ENCODE measurements at regions not wholly inside any gene's neighbourhood (a gene's known extent, or its start where the extent isn't known, plus 50 kb on each side); places are given as distances from the start of the nearest gene placed in this dataset.
"Not testable (repeated sequence)": the region's sequence is repeated elsewhere in the genome, so short reads cannot be mapped to it uniquely, and the experiment has no call there.

DNA sequence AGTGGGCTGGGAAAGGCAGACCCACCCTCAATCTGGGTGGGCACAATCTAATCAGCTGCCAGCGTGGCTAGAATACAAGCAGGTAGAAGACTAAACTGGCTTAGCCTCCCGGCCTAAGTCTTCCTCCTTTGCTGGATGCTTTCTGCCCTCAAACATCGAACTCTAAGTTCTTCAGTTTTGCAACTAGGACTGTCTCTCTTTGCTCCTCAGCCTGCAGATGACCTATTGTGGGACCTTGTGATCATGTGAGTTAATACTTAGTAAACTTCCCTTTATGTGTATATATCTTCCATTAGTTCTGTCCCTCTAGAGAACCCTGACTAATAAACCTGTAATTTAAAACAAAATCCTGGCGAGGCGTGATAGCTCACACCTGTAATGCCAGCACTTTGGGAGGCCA lies 51.8 kb upstream of the SLC39A8 start:
- H3K4me3 ChIP-seq (ENCODE audit: low read depth, low read length): not testable (repeated sequence)

DNA sequence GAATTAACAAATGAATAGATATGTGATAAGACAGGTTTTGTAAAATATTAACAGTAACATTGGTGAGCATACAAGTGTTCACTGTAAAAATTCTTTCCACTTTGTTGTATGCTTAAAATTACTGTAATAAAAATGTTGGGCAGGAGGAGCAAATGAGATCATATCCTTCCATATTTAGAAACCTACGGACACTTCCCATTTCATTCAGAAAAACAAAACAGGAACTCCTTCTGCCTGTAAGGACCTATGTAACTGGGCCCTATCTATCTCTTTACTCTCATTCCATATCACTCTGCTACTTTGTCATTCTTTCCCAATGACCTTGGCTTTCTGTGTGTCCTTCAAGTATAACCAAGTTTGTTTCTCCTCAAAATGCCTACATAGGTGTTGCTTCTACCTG lies 53.7 kb upstream of the SLC39A8 start:
- no peak overlapping the region for H3K4me3 ChIP-seq (ENCODE audit: low read depth, low read length)

DNA sequence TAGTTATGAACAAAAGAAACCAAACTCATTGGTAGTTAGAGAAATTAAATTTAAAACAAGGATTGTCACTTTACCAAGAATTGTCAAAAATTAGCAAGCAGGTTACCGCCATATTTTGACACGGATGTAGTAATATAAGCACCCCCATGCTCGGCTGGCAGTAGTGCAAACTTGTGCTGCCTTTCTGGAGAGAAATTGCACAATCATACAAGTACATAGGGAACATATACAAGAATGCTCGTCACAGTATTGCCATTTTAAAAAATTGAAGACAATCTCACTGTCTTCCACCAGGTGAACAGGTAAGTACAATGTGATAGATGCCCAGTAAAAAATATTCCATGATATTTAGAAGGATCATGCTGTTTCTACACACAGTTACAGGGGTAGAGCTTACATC lies 55.6 kb upstream of the SLC39A8 start:
- H3K4me3 ChIP-seq (ENCODE audit: low read depth, low read length): no peak overlapping the region
- TF ChIP-seq, protein P1, sequence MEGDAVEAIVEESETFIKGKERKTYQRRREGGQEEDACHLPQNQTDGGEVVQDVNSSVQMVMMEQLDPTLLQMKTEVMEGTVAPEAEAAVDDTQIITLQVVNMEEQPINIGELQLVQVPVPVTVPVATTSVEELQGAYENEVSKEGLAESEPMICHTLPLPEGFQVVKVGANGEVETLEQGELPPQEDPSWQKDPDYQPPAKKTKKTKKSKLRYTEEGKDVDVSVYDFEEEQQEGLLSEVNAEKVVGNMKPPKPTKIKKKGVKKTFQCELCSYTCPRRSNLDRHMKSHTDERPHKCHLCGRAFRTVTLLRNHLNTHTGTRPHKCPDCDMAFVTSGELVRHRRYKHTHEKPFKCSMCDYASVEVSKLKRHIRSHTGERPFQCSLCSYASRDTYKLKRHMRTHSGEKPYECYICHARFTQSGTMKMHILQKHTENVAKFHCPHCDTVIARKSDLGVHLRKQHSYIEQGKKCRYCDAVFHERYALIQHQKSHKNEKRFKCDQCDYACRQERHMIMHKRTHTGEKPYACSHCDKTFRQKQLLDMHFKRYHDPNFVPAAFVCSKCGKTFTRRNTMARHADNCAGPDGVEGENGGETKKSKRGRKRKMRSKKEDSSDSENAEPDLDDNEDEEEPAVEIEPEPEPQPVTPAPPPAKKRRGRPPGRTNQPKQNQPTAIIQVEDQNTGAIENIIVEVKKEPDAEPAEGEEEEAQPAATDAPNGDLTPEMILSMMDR (IDR thresholded peaks at IDR 0.05; ENCODE audit: borderline replicate concordance, insufficient read depth, low read depth, low read length): no peak

More for the DNA sequence above, 53.7 kb upstream of the SLC39A8 start:
- TF ChIP-seq, protein P1 (IDR thresholded peaks at IDR 0.05; ENCODE audit: borderline replicate concordance, insufficient read depth, low read depth, low read length): no peak

DNA sequence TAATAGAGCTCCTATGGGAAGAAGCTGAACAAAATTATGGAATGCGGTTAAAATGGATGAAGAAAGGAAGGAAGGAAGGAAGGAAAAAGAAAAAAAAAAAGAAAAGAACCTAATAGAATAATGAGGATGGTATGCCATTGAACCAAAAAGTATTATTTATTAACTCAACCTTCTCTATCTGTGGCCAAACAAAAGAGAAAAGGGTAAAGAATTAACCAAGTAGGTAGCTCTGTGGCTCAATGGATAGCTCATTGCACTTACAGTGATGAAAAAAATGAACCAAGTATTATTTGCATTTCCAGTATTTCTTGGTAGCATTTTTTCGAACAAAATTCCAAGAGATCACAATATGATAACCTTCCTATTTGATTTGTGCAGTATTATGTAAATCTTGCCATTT lies 56.9 kb upstream of the SLC39A8 start:
- H3K4me3 ChIP-seq (ENCODE audit: low read depth, low read length): no peak overlapping the region
- TF ChIP-seq, protein P1 (IDR thresholded peaks at IDR 0.05; ENCODE audit: borderline replicate concordance, insufficient read depth, low read depth, low read length): no peak

DNA sequence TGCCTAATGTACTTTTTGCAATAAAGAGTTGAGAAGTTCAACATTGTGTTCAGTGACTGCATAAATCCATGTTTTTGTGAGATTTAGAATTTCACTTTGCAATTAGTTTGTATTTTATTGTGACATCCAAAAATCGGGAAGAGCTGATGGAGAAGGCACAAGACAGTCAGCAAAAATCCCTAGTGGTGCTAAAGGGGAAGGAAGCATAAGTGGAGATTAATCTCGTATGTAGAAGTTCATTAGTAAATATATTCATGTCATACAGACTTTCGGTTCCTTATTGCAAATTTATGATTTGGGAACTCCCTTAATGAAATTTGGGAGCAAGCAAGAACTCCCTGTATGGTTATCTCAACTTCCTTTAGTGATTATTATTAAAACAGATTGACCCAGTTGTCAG lies 57.8 kb upstream of the SLC39A8 start:
- TF ChIP-seq, protein P1 (IDR thresholded peaks at IDR 0.05; ENCODE audit: borderline replicate concordance, insufficient read depth, low read depth, low read length): no peak
- H3K4me3 ChIP-seq (ENCODE audit: low read depth, low read length): no peak overlapping the region

DNA sequence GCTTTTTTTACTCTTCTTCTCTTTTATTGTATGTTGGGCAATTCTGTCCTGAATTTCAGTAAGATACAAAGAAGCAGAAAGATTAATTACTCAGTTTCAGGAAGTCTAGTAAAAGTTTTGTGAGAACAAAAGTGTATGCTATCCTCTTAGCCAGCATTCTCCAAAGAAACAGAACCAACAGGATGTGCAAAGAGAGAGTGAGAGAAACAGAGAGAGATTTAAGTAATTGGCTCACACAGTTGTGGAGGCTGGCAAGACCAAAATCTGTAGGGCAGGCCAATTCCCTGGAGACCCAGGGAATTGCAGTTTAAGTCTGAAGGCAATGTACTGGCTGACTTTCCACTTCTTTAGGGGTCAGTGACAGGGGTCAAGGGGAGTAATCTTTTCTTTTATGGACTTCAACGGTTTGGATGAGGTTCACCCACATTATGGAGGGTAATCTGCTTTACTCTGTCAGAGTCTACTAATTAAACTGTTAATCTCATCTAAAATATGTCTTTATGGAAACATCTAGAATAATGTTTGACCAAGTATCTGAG lies 59.2 kb upstream of the SLC39A8 start:
- H3K4me3 ChIP-seq (ENCODE audit: low read depth, low read length): no peak overlapping the region
- TF ChIP-seq, protein P1 (IDR thresholded peaks at IDR 0.05; ENCODE audit: borderline replicate concordance, insufficient read depth, low read depth, low read length): no peak

DNA sequence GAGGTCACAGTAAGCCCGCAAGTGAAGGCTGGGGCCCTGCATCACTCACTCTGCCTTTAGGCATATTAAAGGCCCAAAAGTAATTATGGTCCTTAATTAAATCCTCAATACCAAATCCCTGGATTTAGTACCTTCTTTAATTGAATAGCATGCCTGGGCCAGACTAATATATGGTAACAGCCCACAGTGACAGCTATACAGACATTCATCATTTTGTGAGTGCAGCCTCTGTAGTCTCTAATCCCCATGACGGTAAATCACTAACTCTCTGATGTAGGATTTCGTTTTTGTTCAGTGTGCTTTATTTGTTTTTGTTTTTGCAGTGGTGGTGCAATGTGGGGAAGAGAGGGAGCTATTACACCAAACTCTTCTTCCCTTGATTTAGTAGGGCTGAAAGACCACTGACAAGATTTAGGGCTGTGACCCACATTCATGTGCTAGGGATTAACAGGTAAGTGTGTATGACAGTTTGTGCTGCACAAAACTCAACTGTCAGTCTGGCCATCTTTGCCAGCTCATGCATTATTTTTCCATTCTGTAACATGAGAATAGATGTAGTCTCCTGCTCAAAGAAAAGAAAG lies 60.6 kb upstream of the SLC39A8 start:
- TF ChIP-seq, protein P1 (IDR thresholded peaks at IDR 0.05; ENCODE audit: borderline replicate concordance, insufficient read depth, low read depth, low read length): no peak
- no peak overlapping the region for H3K4me3 ChIP-seq (ENCODE audit: low read depth, low read length)

DNA sequence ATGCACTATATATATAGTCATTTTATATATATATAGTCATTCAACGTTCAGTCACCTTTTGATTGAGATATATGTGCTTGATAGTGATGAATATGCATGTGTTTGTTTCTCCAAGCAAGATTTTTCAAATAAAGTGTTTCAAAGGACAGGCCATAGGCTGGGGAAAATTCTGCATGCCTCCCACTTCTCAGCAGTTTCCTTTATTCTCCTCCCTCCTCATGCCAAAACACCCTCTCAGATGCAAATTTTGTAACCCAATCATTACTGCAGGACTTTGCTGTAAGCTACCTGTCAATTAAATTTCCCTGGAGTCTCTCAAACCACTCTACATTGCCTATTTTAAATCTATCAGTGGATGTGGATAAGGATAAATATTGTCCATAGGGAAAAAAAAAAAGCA lies 65.6 kb upstream of the SLC39A8 start:
- not testable (repeated sequence) for H3K4me3 ChIP-seq (ENCODE audit: low read depth, low read length)

Data from GM12875 (cell line).